AG04449 (cell line): ENCODE measurements at regions not wholly inside any gene's neighbourhood (a gene's known extent, or its start where the extent isn't known, plus 50 kb on each side); places are given as distances from the start of the nearest gene placed in this dataset.

ENCODE experiments used
- CTCF ChIA-PET: fragments of 350-600 bp; formaldehyde crosslinking; extraction: SDS; loops from one replicate; lab custom pipeline; 2021; ENCODE audit warnings: antibody characterized with exemption; lab: Yijun Ruan, JAX
- POLR2A ChIA-PET: fragments of 400-600, 350-600 bp; formaldehyde crosslinking; extraction: SDS; loops from one replicate; lab custom pipeline; 2020; ENCODE audit warnings: antibody characterized with exemption, inconsistent platforms; lab: Yijun Ruan, JAX
- DNase-seq: peaks from one replicate; pipeline ENCODE4 v3.0.0-alpha.2; 2010; ENCODE audit warnings: low read depth, low spot score
- H3K4me3 ChIP-seq: 2 replicates; pipeline ENCODE4 v1.5.1; 2011; ENCODE audit warnings: low read depth, mild to moderate bottlenecking, control low read depth, low read length
- CTCF ChIP-seq: IDR thresholded peaks from one replicate; pipeline ENCODE4 v1.5.1; 2011; ENCODE audit warnings: mild to moderate bottlenecking, moderate library complexity, low read length, control low read depth, inconsistent platforms; ENCODE audit not compliant: insufficient read depth; ENCODE audit errors: missing control alignments

GRCh38 chr2:11014026-11014425 lies 102.3 kb downstream of the KCNF1 start:
- no peak for TF ChIP-seq CTCF
- CTCF ChIA-PET: no interaction called here
- POLR2A ChIA-PET: no interaction called here

GRCh38 chr2:11016735-11017388 lies 105.1 kb downstream of the KCNF1 start:
- H3K4me3 ChIP-seq: no peak overlapping the region
- DNase-seq: no peak
- POLR2A ChIA-PET: no interaction called here
- no peak for TF ChIP-seq CTCF
- CTCF ChIA-PET: interaction anchor here (0.9 to 1.5 kb wide), 2 partner anchors 11 to 181 kb away, joined by 3 to 4 read pairs; no protein-coding TSS in a partner anchor

More at GRCh38 chr2:11014026-11014425, 102.3 kb downstream of the KCNF1 start:
- no peak overlapping the region for H3K4me3 ChIP-seq
- DNase-seq: no peak

GRCh38 chr2:11017921-11018320 lies 106.2 kb downstream of the KCNF1 start:
- no peak for TF ChIP-seq CTCF
- ChIA-PET CTCF (no interaction called here), POLR2A (no interaction called here)
- no peak overlapping the region for H3K4me3 ChIP-seq
- DNase-seq: no peak

- no peak for DNase-seq
- CTCF ChIA-PET: no interaction called here
- no peak for TF ChIP-seq CTCF
- no peak overlapping the region for H3K4me3 ChIP-seq
- POLR2A ChIA-PET: no interaction called here
Measured at GRCh38 chr2:11018651-11019185, 107.0 kb downstream of the KCNF1 start.

GRCh38 chr2:11019614-11020013 lies 107.9 kb downstream of the KCNF1 start:
- ChIA-PET CTCF (interaction anchor here (1.3 kb wide), 1 partner anchor 105 kb away, joined by 3 read pairs; no protein-coding TSS in a partner anchor), POLR2A (no interaction called here)
- no peak overlapping the region for H3K4me3 ChIP-seq
- no peak for DNase-seq
- no peak for TF ChIP-seq CTCF

- ChIA-PET POLR2A (no interaction called here), CTCF (no interaction called here)
- no peak overlapping the region for H3K4me3 ChIP-seq
- no peak for TF ChIP-seq CTCF
- DNase-seq: no peak
Measured at GRCh38 chr2:11022064-11022463, 110.3 kb downstream of the KCNF1 start.
